ENCODE measurements at regions not wholly inside any gene's neighbourhood (a gene's known extent, or its start where the extent isn't known, plus 50 kb on each side); places are given as distances from the start of the nearest gene placed in this dataset.

DNA sequence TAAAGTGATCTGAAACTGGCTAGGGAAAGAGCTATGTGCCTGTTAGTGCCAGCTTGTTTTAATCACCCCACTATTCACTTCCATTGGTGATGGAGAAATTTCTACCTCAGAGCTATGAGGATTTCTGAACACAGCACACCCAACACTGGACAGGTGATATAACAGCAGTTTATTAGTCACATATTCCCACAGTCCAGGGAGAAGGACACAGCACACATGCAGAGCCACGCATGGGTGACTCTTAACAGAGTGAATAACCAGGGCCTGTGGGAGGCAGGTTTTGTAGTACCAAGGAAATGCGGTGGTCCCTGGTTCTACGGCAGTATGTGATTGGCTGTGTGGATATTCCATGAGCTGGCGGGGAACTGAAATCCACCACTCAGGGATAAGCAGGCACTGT lies 455.1 kb downstream of the BTG1 start:
- no peak overlapping the region for H3K9ac ChIP-seq (ENCODE audit: low read length)
- no peak overlapping the region for H3K4me2 ChIP-seq (ENCODE audit: low read length)
- H3K4me3 ChIP-seq (ENCODE audit: low read length) = no peak overlapping the region
- H4K20me1 ChIP-seq (ENCODE audit: insufficient read depth, low read length) = no peaks in the 10 kb centered on the region
- no peaks in the 10 kb centered on the region for H3K79me2 ChIP-seq (ENCODE audit: low read length)
- no peaks in the 10 kb centered on the region for H3K4me1 ChIP-seq (ENCODE audit: low read length)
- no peak for TF ChIP-seq EZH2phosphoT487 (IDR thresholded peaks at IDR 0.05; ENCODE audit: low read depth)
- no peak for TF ChIP-seq CTCF (IDR thresholded peaks at IDR 0.05; ENCODE audit: low read depth, low read length)
- H3K36me3 ChIP-seq (replicated peaks; ENCODE audit: low read depth, low read length) = no peaks in the 10 kb centered on the region
- no peak overlapping the region for H3K27ac ChIP-seq (ENCODE audit: low read length)
- no peak overlapping the region for H2AFZ ChIP-seq (ENCODE audit: low read depth, low read length)
- no peaks in the 10 kb centered on the region for H3K9me3 ChIP-seq (ENCODE audit: insufficient read depth, low read length)
- no peaks in the 10 kb centered on the region for H3K27me3 ChIP-seq (ENCODE audit: low read depth, low read length)

DNA sequence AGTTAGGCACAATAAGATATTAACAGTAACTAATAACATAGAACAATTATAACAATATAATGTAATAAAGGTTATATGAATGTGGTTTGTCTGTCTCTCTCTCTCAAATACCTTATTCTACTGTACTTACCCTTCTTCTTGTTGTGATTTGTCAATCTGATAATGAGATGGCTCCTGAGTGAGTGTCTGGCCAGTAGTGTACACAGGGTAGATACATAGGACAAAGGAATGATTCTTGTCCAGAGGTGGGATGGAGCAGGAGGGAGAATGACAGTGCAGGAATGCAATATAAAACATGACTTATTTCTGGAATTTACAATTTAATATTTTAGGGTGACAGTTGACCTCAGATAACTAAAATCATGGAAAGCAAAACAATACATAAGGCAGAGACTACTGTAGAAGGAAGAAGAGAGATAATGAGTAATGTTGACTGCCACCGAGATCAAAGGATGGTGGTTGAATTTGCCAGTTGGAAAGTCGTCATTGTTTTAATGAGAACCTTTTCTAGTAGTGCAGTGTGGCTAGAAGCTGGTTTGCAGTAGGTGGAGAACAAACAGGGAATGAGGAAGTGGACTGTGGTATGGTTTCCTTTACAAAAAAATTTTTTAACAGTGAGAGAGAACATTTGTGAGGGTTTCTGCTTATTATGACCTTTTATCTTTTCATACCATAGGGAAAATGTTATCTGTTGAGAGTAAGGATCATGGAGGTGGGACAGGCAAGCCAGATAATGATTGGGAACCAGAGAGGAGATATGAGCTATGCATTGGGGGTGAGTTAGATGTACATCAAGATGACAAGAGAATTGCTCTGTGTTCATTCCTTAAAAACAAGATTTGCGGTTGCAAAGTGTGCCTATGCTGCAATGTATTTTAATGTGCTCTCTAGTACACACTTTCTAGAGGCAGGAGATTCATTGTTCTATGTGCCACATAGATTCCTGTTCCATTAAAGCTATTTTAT lies 458.3 kb downstream of the BTG1 start:
- Histone ChIP-seq H3K9ac (ENCODE audit: low read length) (no peak overlapping the region), H4K20me1 (ENCODE audit: insufficient read depth, low read length) (no peaks in the 10 kb centered on the region), H3K36me3 (replicated peaks; ENCODE audit: low read depth, low read length) (no peaks in the 10 kb centered on the region), H3K79me2 (ENCODE audit: low read length) (no peaks in the 10 kb centered on the region), H2AFZ (ENCODE audit: low read depth, low read length) (no peak overlapping the region), H3K4me2 (ENCODE audit: low read length) (no peak overlapping the region), H3K4me3 (ENCODE audit: low read length) (no peak overlapping the region), H3K27ac (ENCODE audit: low read length) (no peak overlapping the region), H3K27me3 (ENCODE audit: low read depth, low read length) (no peaks in the 10 kb centered on the region), H3K4me1 (ENCODE audit: low read length) (no peaks in the 10 kb centered on the region), H3K9me3 (ENCODE audit: insufficient read depth, low read length) (no peaks in the 10 kb centered on the region)
- TF ChIP-seq EZH2phosphoT487 (IDR thresholded peaks at IDR 0.05; ENCODE audit: low read depth) (no peak), CTCF (IDR thresholded peaks at IDR 0.05; ENCODE audit: low read depth, low read length) (no peak)

GRCh38 chr12:91685917-91686316 lies 459.7 kb downstream of the BTG1 start:
- no peak overlapping the region for H2AFZ ChIP-seq (ENCODE audit: low read depth, low read length)
- no peak overlapping the region for H3K4me3 ChIP-seq (ENCODE audit: low read length)
- no peaks in the 10 kb centered on the region for H3K9me3 ChIP-seq (ENCODE audit: insufficient read depth, low read length)
- no peaks in the 10 kb centered on the region for H3K4me1 ChIP-seq (ENCODE audit: low read length)
- no peak overlapping the region for H3K4me2 ChIP-seq (ENCODE audit: low read length)
- no peak overlapping the region for H3K9ac ChIP-seq (ENCODE audit: low read length)
- H3K27me3 ChIP-seq (ENCODE audit: low read depth, low read length) = no peaks in the 10 kb centered on the region
- no peaks in the 10 kb centered on the region for H3K36me3 ChIP-seq (replicated peaks; ENCODE audit: low read depth, low read length)
- TF ChIP-seq CTCF (IDR thresholded peaks at IDR 0.05; ENCODE audit: low read depth, low read length) (no peak), EZH2phosphoT487 (IDR thresholded peaks at IDR 0.05; ENCODE audit: low read depth) (no peak)
- no peak overlapping the region for H3K27ac ChIP-seq (ENCODE audit: low read length)
- no peaks in the 10 kb centered on the region for H3K79me2 ChIP-seq (ENCODE audit: low read length)
- no peaks in the 10 kb centered on the region for H4K20me1 ChIP-seq (ENCODE audit: insufficient read depth, low read length)

- no peak overlapping the region for H3K9ac ChIP-seq (ENCODE audit: low read length)
- H2AFZ ChIP-seq (ENCODE audit: low read depth, low read length) = no peak overlapping the region
- H3K27ac ChIP-seq (ENCODE audit: low read length) = no peak overlapping the region
- no peak overlapping the region for H3K4me2 ChIP-seq (ENCODE audit: low read length)
- no peaks in the 10 kb centered on the region for H4K20me1 ChIP-seq (ENCODE audit: insufficient read depth, low read length)
- H3K79me2 ChIP-seq (ENCODE audit: low read length) = no peaks in the 10 kb centered on the region
- no peaks in the 10 kb centered on the region for H3K4me1 ChIP-seq (ENCODE audit: low read length)
- H3K27me3 ChIP-seq (ENCODE audit: low read depth, low read length) = no peaks in the 10 kb centered on the region
- no peaks in the 10 kb centered on the region for H3K9me3 ChIP-seq (ENCODE audit: insufficient read depth, low read length)
- no peaks in the 10 kb centered on the region for H3K36me3 ChIP-seq (replicated peaks; ENCODE audit: low read depth, low read length)
- TF ChIP-seq CTCF (IDR thresholded peaks at IDR 0.05; ENCODE audit: low read depth, low read length) = no peak
- TF ChIP-seq EZH2phosphoT487 (IDR thresholded peaks at IDR 0.05; ENCODE audit: low read depth) = no peak
- H3K4me3 ChIP-seq (ENCODE audit: low read length) = no peak overlapping the region
These were observed 463.9 kb downstream of the BTG1 start for GRCh38 chr12:91681751-91682150.

Data from OCI-LY3 (cell line).